ENCODE measurements at regions not wholly inside any gene's neighbourhood (a gene's known extent, or its start where the extent isn't known, plus 50 kb on each side); places are given as distances from the start of the nearest gene placed in this dataset.

DNA sequence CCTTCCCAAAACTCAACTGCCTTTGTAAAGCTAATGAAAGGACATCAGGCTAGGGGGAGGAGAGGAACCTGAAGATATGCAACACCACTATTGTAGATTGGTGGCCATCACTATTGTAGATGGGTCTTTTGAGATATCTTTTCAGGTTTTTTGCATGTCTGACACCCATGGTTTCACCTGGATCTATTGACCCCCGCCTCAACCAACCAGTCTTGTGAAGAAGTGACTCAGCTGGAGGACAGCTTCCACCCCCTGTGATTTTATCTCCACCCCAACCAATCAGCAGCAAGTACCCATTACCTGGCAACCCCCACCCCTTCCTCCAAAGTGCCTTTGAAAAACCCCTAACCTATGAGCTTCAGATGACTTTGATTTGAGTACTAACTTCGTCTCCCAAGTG lies 382.6 kb upstream of the GOT2 start:
- TF ChIP-seq POLR2A (IDR thresholded peaks at IDR 0.05) (no peak), EP300 (IDR thresholded peaks at IDR 0.05; ENCODE audit: low read depth) (no peak)
